C4-2B (cell line): ENCODE measurements at regions not wholly inside any gene's neighbourhood (a gene's known extent, or its start where the extent isn't known, plus 50 kb on each side); places are given as distances from the start of the nearest gene placed in this dataset.

Source experiments
- H3K27ac ChIP-seq: fragments of 450-650 bp; 2 replicates; pipeline ENCODE4 v1.5.1; 2017
- ZFX ChIP-seq: fragments of 450-650 bp; IDR thresholded peaks from 2 replicates; pipeline ENCODE4 v1.6.1; 2017
- TF ChIP-seq, protein P1 (sequence below): fragments of 450-650 bp; conservative IDR thresholded peaks from 2 replicates; pipeline ENCODE4 v1.5.1; 2017; ENCODE audit warnings: mild to moderate bottlenecking

DNA sequence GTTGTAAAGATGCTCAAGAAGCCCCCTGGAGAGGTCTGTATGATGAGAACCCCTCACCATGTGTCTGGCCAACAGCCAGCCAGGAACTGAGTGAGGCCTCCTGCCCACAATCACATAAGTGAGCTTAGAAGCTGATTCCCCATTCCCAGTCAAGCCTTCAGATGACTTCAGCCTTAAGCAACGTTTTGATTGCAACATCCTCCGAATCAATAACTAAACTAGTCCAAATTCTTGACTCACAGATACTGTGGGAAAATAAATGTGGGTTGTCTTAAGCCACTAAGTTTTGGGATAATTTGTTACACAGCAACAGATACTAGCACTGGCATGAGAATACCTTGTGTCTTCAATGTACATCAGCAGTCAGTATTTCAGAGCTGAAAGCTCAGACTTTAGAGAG is 54.5 kb upstream of the HS3ST4 start:
- H3K27ac ChIP-seq, result no peak overlapping the region
- TF ChIP-seq ZFX, result no peak
- TF ChIP-seq, protein P1, sequence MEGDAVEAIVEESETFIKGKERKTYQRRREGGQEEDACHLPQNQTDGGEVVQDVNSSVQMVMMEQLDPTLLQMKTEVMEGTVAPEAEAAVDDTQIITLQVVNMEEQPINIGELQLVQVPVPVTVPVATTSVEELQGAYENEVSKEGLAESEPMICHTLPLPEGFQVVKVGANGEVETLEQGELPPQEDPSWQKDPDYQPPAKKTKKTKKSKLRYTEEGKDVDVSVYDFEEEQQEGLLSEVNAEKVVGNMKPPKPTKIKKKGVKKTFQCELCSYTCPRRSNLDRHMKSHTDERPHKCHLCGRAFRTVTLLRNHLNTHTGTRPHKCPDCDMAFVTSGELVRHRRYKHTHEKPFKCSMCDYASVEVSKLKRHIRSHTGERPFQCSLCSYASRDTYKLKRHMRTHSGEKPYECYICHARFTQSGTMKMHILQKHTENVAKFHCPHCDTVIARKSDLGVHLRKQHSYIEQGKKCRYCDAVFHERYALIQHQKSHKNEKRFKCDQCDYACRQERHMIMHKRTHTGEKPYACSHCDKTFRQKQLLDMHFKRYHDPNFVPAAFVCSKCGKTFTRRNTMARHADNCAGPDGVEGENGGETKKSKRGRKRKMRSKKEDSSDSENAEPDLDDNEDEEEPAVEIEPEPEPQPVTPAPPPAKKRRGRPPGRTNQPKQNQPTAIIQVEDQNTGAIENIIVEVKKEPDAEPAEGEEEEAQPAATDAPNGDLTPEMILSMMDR, result no peak

DNA sequence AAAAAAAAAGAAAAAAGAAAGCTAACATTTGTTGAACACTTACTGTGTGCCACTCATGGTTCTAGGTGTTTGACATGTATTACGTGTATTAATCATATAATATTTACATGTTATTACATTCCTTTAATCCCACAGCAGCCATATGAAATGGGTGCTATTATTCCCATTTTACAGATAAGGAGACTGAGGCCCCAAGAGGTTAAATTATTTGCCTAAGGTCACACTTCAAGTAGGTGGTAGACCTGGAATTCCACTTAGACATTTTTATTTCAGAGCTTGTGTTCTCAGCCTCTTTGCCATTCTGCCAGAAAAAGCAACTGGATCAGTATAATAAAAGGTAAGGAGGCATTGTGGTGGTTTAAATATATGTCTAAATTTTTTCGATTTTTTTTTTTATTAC is 55.1 kb upstream of the HS3ST4 start:
- H3K27ac ChIP-seq, result no peak overlapping the region
- no peak for TF ChIP-seq ZFX
- TF ChIP-seq, protein P1, result no peak

GRCh38 chr16:25635454-25635853 is 56.3 kb upstream of the HS3ST4 start:
- TF ChIP-seq, protein P1, result no peak
- TF ChIP-seq ZFX, result no peak
- H3K27ac ChIP-seq, result no peak overlapping the region

- H3K27ac ChIP-seq, result no peak overlapping the region
- no peak for TF ChIP-seq ZFX
- TF ChIP-seq, protein P1, result no peak
Observed at GRCh38 chr16:25633549-25633948, 58.2 kb upstream of the HS3ST4 start.

GRCh38 chr16:25628766-25629165 is 63.0 kb upstream of the HS3ST4 start:
- TF ChIP-seq, protein P1, result no peak
- TF ChIP-seq ZFX, result no peak
- H3K27ac ChIP-seq, result no peak overlapping the region

- TF ChIP-seq, protein P1, result no peak
- TF ChIP-seq ZFX, result no peak
Observed at GRCh38 chr16:25627641-25628040, 64.1 kb upstream of the HS3ST4 start.

GRCh38 chr16:25626172-25626571 is 65.6 kb upstream of the HS3ST4 start:
- TF ChIP-seq ZFX, result no peak
- TF ChIP-seq, protein P1, result no peak
- H3K27ac ChIP-seq, result no peak overlapping the region

More at GRCh38 chr16:25627641-25628040, 64.1 kb upstream of the HS3ST4 start:
- H3K27ac ChIP-seq, result no peak overlapping the region

DNA sequence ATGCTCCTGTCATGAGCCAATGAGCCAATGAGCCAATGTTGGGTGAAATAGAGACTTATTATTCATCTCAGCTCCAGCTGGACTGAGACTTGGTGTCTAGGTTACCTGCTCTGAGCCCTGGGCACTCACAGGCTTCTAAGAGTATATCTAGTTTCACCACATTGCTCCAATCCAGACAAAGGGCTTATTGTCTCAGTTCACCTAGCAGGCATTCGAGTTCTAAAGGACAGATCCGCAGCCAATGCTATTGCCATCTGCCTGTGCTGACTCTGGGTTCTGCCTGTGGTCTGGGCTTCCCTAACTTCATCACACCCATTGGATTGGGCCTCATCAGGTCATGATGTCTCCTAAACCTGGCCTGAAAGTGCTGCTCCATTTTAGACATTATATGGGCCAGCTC is 66.1 kb upstream of the HS3ST4 start:
- H3K27ac ChIP-seq, result no peak overlapping the region
- no peak for TF ChIP-seq ZFX
- TF ChIP-seq, protein P1, result no peak
